Keratinocyte (primary cell): ENCODE measurements at regions not wholly inside any gene's neighbourhood (a gene's known extent, or its start where the extent isn't known, plus 50 kb on each side); places are given as distances from the start of the nearest gene placed in this dataset.

Source experiments
- DNase-seq: peaks from one replicate; pipeline ENCODE4 v3.0.0-alpha.2; 2011; ENCODE audit warnings: low read depth, missing footprints, low spot score
- FAIRE-seq: peaks from 2 replicates; lab custom pipeline; 2011; peaks lifted over from hg19 to GRCh38; lab: Jason Lieb, UNC
- H2AFZ ChIP-seq: 2 replicates; pipeline ENCODE4 v1.6.0; 2012; ENCODE audit warnings: low read length, control low read depth, inconsistent platforms; ENCODE audit not compliant: control insufficient read depth
- H3K27ac ChIP-seq: 2 replicates; pipeline ENCODE4 v1.5.1; 2011; ENCODE audit warnings: low read length; ENCODE audit not compliant: control insufficient read depth, insufficient read depth
- H3K27me3 ChIP-seq: 3 replicates; pipeline ENCODE4 v1.6.0; 2011; ENCODE audit warnings: low read length; ENCODE audit not compliant: control insufficient read depth, insufficient read depth; ENCODE audit errors: extremely low read depth
- H3K36me3 ChIP-seq, 2 experiments: 2 replicates in 1 of 2; 3 replicates in 1 of 2; pipeline ENCODE4 v1.5.1; 2011; ENCODE audit warnings: low read length in 2 of 2, mild to moderate bottlenecking in 1 of 2; ENCODE audit not compliant: control insufficient read depth in 2 of 2, insufficient read depth in 2 of 2; ENCODE audit errors: extremely low read depth in 1 of 2
- H3K4me1 ChIP-seq: 3 replicates; pipeline ENCODE4 v1.5.1; 2011; ENCODE audit warnings: low read length; ENCODE audit not compliant: control insufficient read depth, insufficient read depth; ENCODE audit errors: extremely low read depth
- H3K4me2 ChIP-seq: 3 replicates; pipeline ENCODE4 v1.6.0; 2011; ENCODE audit warnings: low read depth, low read length; ENCODE audit not compliant: control insufficient read depth, insufficient read depth; ENCODE audit errors: extremely low read depth
- H3K4me3 ChIP-seq, 3 experiments: fragments of 200-600 bp in 1 of 3; sonication (generic) in 1 of 3; 2 replicates in 2 of 3; 3 replicates in 1 of 3; pipeline ENCODE4 v1.5.1; 2011 to 2016; ENCODE audit warnings: low read length in 3 of 3, mild to moderate bottlenecking in 3 of 3, control low read depth in 2 of 3, inconsistent platforms in 1 of 3, low read depth in 1 of 3, mixed read lengths in 1 of 3, mixed run types in 1 of 3, moderate library complexity in 1 of 3; ENCODE audit not compliant: control insufficient read depth in 2 of 3, insufficient read depth in 2 of 3; ENCODE audit errors: extremely low read depth in 1 of 3
- H3K79me2 ChIP-seq: 2 replicates; pipeline ENCODE4 v1.6.0; 2012; ENCODE audit warnings: low read length; ENCODE audit not compliant: control insufficient read depth, insufficient read depth
- H3K9ac ChIP-seq: 3 replicates; pipeline ENCODE4 v1.6.0; 2011; ENCODE audit warnings: low read length; ENCODE audit not compliant: control insufficient read depth, insufficient read depth; ENCODE audit errors: extremely low read depth
- H3K9me1 ChIP-seq: 3 replicates; pipeline ENCODE4 v1.6.0; 2011; ENCODE audit warnings: low read length; ENCODE audit not compliant: control insufficient read depth, insufficient read depth; ENCODE audit errors: extremely low read depth
- H3K9me3 ChIP-seq: 2 replicates; pipeline ENCODE4 v1.5.1; 2012; ENCODE audit warnings: low read depth, low read length; ENCODE audit not compliant: control insufficient read depth
- H4K20me1 ChIP-seq: 3 replicates; pipeline ENCODE4 v1.6.0; 2011; ENCODE audit warnings: low read length; ENCODE audit not compliant: control insufficient read depth, insufficient read depth; ENCODE audit errors: extremely low read depth
- EZH2 ChIP-seq: IDR thresholded peaks from one replicate; pipeline ENCODE4 v1.6.1; 2012; ENCODE audit warnings: inconsistent platforms, mild to moderate bottlenecking, low read length, moderate library complexity
- dilution Hi-C: fragments of 300-500 bp; cut with MboI; formaldehyde crosslinking; loops from one replicate; pipeline ENCODE4 v1.7.0; 2020; ENCODE audit warnings: low sequenced_read_pairs; ENCODE audit not compliant: extremely low pct_ligation_motif_present
- TF ChIP-seq, protein P1 (sequence below), 3 experiments: IDR thresholded peaks in 1 of 3; conservative IDR thresholded peaks in 1 of 3; optimal IDR thresholded peaks in 1 of 3; 2 replicates in 2 of 3; 3 replicates in 1 of 3; pipeline versions ENCODE3 to v1.5.1; 2011; ENCODE audit warnings: low read length in 3 of 3, mild to moderate bottlenecking in 3 of 3, moderate library complexity in 2 of 3, control low read depth in 1 of 3, inconsistent platforms in 1 of 3; ENCODE audit not compliant: insufficient read depth in 2 of 3; ENCODE audit errors: extremely low read depth in 1 of 3

DNA sequence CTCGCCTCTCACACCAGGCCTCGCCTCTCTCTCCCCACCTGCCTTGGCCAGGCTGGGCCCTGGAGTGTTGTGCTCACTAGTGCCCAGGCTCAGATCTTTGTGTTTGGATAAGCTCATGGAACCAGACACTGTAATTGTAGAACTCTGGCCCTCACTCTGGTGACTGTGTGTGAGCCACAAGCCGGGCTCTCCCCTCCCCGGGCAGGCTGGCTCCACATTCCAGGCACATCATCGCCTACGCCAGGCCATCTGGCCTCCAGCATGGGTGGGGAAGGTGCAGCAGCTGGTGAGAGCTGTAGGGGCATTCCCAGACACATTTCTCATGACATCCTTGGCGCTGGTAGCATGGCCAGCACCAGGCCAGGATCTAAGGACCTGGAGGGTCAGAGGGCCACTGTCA is 202.3 kb downstream of the RAB11FIP4 start:
- TF ChIP-seq, protein P1, sequence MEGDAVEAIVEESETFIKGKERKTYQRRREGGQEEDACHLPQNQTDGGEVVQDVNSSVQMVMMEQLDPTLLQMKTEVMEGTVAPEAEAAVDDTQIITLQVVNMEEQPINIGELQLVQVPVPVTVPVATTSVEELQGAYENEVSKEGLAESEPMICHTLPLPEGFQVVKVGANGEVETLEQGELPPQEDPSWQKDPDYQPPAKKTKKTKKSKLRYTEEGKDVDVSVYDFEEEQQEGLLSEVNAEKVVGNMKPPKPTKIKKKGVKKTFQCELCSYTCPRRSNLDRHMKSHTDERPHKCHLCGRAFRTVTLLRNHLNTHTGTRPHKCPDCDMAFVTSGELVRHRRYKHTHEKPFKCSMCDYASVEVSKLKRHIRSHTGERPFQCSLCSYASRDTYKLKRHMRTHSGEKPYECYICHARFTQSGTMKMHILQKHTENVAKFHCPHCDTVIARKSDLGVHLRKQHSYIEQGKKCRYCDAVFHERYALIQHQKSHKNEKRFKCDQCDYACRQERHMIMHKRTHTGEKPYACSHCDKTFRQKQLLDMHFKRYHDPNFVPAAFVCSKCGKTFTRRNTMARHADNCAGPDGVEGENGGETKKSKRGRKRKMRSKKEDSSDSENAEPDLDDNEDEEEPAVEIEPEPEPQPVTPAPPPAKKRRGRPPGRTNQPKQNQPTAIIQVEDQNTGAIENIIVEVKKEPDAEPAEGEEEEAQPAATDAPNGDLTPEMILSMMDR (optimal IDR thresholded peaks at IDR 0.05 in 1 of 3, IDR thresholded peaks at IDR 0.05 in 1 of 3, conservative IDR thresholded peaks at IDR 0.05 in 1 of 3; ENCODE audit: extremely low read depth in 1 of 3, insufficient read depth in 2 of 3, low read length in 3 of 3): no peak
- no peak for TF ChIP-seq EZH2
- FAIRE-seq (peak; percentile 83), DNase-seq (peak; percentile 52)
- H4K20me1 ChIP-seq: no peaks in the 10 kb centered on the region
- H3K9me3 ChIP-seq: no peaks in the 10 kb centered on the region
- H3K4me1 ChIP-seq: peaks cover 42% of the 10 kb centered on the region
- no peaks in the 10 kb centered on the region for H3K9me1 ChIP-seq
- H2AFZ ChIP-seq: no peak overlapping the region
- no peaks in the 10 kb centered on the region for H3K27me3 ChIP-seq
- no peak overlapping the region for H3K4me3 ChIP-seq
- H3K36me3 ChIP-seq: no peaks in the 10 kb centered on the region
- dilution Hi-C loops: loop anchor here (25.0 kb wide), 1 partner anchor 93 kb away; no protein-coding TSS in a partner anchor
- H3K79me2 ChIP-seq: no peaks in the 10 kb centered on the region
- H3K9ac ChIP-seq: no peak overlapping the region
- H3K4me2 ChIP-seq: no peak overlapping the region
- H3K27ac ChIP-seq: peak overlapping the region; percentile 39

DNA sequence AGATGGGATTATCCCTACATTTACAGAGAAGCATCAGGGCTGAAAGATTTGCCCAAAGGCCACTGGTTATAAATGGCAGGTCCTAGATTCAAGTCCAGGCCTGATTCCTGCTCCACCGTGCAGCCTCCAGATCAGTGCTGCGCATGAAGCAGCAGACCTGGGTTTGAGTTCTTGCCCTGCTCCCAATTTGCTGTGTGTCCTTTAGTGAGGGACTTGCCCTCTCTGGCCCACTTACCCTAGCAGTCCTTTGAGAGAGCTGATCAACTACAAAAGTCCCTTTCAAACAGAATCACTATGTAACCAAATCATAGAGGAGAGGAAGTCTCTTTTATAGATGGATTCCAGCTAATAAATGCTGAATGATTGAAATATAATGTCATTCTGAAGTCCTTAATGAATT is 200.4 kb downstream of the RAB11FIP4 start:
- no peak overlapping the region for H2AFZ ChIP-seq
- no peaks in the 10 kb centered on the region for H4K20me1 ChIP-seq
- no peaks in the 10 kb centered on the region for H3K9me1 ChIP-seq
- FAIRE-seq: no peak
- no peaks in the 10 kb centered on the region for H3K36me3 ChIP-seq
- H3K27me3 ChIP-seq: no peaks in the 10 kb centered on the region
- no peaks in the 10 kb centered on the region for H3K79me2 ChIP-seq
- peaks cover 36% of the 10 kb centered on the region for H3K4me1 ChIP-seq
- no peak overlapping the region for H3K9ac ChIP-seq
- no peak for DNase-seq
- TF ChIP-seq, protein P1 (optimal IDR thresholded peaks at IDR 0.05 in 1 of 3, IDR thresholded peaks at IDR 0.05 in 1 of 3, conservative IDR thresholded peaks at IDR 0.05 in 1 of 3; ENCODE audit: extremely low read depth in 1 of 3, insufficient read depth in 2 of 3, low read length in 3 of 3): no peak
- no peak for TF ChIP-seq EZH2
- H3K4me2 ChIP-seq: no peak overlapping the region
- no peak overlapping the region for H3K27ac ChIP-seq
- H3K4me3 ChIP-seq: no peak overlapping the region
- dilution Hi-C loops: loop anchor here (25.0 kb wide), 1 partner anchor 95 kb away; no protein-coding TSS in a partner anchor
- no peaks in the 10 kb centered on the region for H3K9me3 ChIP-seq
